Activated CD4-positive, alpha-beta T cell treated with anti-CD3 and anti-CD28 coated beads, Interleukin-2, amount 50 U/mL, for 16 hours (primary cell): ENCODE measurements at regions not wholly inside any gene's neighbourhood (a gene's known extent, or its start where the extent isn't known, plus 50 kb on each side); places are given as distances from the start of the nearest gene placed in this dataset.

Experiments
- DNase-seq: peaks from one replicate; pipeline ENCODE4 v3.0.0-alpha.2; 2020

GRCh38 chr6:98212468-98212867, 621.9 kb upstream of the POU3F2 start:
- DNase-seq = no peak

- no peak for DNase-seq
Measured at GRCh38 chr6:98215531-98215930, 618.8 kb upstream of the POU3F2 start.

DNA sequence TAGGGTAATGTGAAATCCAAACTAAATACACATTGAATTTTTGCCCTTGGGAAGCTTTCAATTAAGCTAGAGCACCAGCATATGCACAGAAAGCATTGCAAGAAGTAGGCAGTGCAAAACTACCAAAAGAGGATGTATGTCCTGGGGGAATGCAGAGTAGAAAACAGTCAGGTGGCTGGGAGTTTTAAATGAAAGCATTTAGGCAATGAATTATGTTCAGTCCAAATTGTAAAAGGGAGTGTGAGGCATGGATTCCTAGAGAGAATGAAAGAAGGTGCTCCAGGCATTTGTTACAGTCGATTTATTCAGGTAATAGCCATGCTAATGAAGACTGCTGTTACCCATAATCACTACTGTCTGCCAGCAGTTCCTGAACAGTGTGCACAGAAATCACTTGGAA, 604.1 kb upstream of the POU3F2 start:
- DNase-seq = no peak

- DNase-seq = no peak
Measured at GRCh38 chr6:98239057-98239456, 595.3 kb upstream of the POU3F2 start.

DNA sequence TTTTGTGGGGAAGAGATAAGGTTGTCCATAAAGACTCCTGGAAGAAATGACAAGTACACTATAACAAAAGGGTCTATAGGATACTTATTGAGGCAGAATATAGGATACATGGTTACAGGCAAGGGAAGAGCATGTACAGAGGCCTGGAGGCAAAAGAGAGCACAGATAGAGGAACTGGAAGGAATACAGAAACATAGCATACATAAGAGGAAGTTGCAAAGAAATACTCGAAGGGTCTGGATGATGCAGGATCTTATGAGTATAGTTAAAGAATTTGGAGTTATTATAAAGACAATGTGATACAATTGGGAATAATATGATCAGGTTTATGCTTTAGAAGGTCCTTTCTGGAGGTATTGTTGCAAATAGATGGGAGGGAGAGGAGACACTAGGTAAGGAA, 592.7 kb upstream of the POU3F2 start:
- no peak for DNase-seq

DNA sequence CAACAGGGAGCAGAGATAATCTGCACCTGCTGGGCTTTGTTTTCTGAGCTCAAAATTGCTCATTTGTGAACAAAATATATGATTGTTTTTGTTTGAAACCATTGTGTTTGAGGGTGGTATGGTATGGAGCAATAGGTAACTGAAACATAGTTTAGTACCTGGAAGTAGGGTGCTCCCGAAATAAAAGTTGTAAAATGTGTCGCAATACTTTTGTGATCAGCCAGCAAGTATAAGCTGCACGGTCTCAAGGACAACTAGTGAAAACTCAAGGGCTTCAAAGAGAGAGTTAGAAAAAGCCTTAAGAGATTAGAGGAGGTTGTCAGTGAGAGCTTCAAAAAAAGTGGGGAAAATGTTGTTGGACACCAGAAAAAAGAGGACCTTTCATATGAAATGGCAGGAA, 579.8 kb upstream of the POU3F2 start:
- DNase-seq = no peak

GRCh38 chr6:98260382-98260781, 574.0 kb upstream of the POU3F2 start:
- DNase-seq = no peak

DNA sequence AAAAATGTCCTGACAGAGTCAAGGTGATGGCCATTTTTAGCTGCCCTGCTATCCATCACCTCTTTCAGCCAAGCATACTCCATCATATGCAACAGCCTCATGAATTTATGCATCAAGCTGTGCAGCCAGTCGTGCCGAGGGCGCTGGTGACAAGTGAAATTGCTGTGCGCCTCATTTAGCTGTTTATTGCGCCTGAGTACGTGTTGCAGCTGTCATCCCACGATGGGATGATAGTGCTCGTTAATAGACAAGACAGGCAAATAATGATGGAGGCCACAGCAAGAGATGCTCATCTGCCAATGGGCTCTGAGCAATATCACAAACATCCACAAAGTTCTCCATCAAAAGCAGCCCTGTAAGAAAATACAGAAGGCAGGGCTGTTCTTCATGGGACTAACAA, 562.3 kb upstream of the POU3F2 start:
- no peak for DNase-seq

DNA sequence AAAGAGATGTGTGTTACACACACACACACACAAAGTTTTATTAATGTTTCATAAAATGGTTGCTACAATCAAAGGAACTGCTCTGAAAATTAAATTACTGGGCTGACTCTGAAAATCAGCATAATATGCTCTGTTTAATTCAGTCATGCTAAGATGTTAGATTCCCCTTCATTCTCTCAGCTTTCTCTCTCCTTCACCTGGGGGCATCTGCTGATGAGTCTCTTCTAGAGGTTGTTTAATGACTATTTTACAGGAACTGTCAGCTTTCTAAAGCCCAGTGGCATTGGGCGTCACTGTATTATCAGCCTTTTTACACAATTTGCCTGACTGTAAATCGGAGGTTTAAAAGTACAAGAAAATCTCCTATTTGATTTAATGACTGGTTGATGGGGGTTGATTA, 559.7 kb upstream of the POU3F2 start:
- DNase-seq = no peak

DNA sequence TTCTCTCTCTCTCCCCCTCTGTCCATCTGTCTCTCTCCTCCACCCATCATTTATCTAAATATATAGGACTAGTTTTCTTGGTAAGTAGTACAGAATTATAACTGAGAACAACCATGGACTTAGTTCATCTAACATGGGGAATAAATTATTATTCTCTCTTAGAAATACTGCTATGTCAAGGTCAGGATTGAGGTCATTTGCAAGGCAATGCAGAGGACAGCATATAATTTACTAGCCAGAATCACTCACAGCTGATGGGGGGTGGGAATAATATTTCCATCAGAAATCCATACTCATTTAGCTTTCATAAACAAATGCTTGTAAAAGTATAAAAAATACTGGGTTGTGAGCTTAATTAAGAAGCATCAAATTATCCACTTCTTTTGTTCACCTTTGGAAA, 553.9 kb upstream of the POU3F2 start:
- DNase-seq = no peak

DNA sequence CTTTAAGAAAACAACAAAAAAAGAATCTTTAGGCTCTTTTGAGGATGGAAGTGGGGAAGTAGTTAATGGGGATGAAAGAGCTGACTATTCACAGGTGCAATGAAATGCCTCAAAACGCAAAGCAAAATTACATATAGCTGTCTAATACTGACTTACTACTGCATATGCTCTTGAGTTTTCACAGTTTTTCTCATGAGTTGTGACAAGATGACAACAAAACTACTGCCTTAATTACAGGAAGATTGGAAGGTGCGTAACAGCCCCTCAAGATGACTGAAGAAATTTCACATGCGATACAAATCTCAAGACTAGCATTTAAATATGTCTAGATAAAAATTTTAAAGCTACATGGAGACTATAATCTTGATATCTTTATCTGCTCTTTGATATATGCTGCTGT, 547.8 kb upstream of the POU3F2 start:
- no peak for DNase-seq

GRCh38 chr6:98287876-98288275, 546.5 kb upstream of the POU3F2 start:
- DNase-seq = no peak

DNA sequence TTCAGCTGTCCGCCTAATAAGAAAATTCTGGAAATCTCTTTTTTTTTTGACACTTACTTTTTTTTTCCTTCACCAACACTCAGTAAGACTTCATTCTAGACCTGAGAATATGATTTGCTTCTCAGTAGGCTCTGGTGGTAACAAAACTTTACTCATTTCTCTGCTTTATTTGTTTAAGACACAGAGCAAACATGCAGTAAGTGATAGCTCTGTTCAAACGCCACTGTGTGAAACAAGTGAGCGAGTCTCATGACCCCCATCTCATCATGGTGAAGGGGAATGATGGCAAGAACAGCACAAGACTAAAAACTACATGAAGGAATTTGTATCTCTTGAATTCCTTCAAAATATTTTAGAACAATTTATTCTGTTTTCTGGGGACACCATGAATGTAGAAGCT, 541.6 kb upstream of the POU3F2 start:
- no peak for DNase-seq

DNA sequence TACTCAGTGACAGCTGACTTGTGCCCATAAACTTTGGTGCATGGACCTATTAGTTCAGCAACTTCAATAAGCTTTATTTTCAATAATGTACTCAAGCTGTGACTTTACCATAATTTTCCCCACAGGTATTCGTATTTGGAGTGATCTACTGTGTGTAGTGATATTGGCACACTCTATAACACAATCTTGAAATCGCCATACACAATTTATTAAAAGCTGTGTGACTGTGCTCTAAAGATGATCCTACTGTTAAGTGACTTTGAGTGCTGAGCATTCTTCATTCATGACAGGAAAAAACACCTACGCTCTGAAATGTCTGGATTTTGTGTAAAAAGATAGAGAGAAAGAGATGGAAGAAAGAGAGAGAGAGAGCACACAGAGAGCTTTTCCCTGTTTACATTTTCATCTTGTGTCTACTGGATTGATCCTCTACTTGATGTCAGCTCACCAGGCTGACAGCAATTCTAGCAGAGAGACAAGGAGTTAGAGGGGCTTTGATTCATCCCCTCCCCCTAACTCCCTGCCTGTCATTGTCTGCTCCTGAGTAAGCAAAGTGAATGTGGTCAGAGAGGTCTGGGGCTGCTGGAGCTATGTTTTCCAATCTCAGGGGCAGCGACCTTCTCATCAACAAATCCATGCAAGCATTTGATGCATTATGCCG, 538.7 kb upstream of the POU3F2 start:
- DNase-seq = no peak

- no peak for DNase-seq
Measured at GRCh38 chr6:98308564-98308963, 525.8 kb upstream of the POU3F2 start.

- DNase-seq = no peak
Measured at GRCh38 chr6:98310443-98310842, 523.9 kb upstream of the POU3F2 start.

- DNase-seq = no peak
Measured at GRCh38 chr6:98323605-98324004, 510.8 kb upstream of the POU3F2 start.

GRCh38 chr6:98324446-98324845, 509.9 kb upstream of the POU3F2 start:
- DNase-seq = no peak

GRCh38 chr6:98325366-98325765, 509.0 kb upstream of the POU3F2 start:
- DNase-seq = no peak

GRCh38 chr6:98333273-98333672, 501.1 kb upstream of the POU3F2 start:
- DNase-seq = no peak

DNA sequence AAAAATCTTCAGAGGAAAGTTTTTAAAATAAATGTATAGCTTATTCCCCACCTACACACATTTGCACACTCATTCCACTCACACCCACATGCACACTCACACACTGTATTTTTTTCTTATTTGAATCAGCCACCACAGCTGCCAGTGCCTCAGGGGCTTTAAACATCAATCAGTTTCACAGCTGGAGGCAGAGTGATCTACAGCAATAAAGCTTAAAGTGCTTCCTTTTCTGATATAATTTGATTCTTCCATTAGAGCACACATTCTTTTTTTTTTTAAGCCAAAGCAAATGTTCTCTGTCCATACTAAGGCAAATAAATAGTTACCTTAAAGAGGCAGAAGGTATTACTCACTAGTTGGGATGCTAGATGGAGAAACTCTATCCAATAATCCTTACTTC, 498.8 kb upstream of the POU3F2 start:
- no peak for DNase-seq

- no peak for DNase-seq
Measured at GRCh38 chr6:98339506-98339905, 494.9 kb upstream of the POU3F2 start.

- DNase-seq = no peak
Measured at GRCh38 chr6:98343004-98343403, 491.4 kb upstream of the POU3F2 start.

DNA sequence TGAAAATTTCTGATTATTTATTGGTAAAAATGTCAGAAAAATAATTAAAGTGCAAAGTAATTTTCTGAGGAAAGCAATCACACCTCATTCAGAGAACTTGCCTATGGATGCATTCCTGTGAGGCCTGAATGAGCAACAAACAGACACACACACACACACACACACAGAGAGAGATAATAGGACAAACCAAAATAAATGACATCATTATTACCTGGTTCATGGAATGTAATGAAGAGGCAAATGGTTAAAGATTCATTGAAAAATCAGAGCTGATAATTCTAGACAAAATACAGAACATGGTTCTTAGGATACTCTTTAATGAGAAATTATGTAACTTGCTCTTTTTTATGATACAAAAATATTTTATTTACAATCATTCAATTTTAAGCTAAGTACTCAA, 490.6 kb upstream of the POU3F2 start:
- no peak for DNase-seq

DNA sequence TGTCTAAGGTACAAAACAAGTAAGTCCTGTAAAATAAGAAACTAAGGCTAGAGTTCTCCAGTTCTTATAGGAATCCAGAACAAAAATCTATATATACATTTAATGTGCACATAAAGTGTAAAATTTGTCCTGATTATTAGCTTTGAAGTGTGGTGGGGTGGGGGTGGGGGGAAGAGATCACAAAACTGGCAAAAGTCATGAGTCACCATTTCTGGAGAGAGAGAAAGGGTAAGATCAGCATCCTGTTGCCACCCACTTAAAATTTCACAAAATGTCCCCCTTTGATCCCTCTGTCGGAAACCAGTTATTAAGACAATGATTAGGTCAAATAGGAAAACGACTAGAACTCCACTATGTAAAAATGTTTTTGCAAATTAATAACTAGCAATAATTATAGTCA, 482.0 kb upstream of the POU3F2 start:
- no peak for DNase-seq

DNA sequence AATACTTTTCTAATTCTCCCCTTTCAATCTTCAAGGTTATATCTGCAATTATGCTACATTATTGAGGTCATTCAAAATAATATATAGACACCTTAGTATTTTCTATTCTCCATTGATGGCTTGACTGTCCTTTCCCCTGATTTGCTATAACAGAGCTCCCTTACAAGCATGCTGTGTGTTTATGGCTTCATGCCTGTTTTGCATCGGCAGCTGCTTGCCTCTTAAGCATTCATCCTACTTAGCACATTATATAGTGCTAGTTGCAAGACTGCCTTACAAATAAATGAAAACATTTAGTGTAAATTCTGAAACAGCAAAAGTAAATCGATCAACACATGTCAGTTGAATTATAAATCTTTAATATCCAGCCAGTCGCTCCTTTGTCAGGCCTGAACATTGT, 476.2 kb upstream of the POU3F2 start:
- DNase-seq = no peak
